ENCODE measurements at regions not wholly inside any gene's neighbourhood (a gene's known extent, or its start where the extent isn't known, plus 50 kb on each side); places are given as distances from the start of the nearest gene placed in this dataset.
"Not testable (repeated sequence)": the region's sequence is repeated elsewhere in the genome, so short reads cannot be mapped to it uniquely, and the experiment has no call there.

- DNase-seq (ENCODE audit: low spot score) = no peak
Measured at GRCh38 chr6:170046791-170047626, 243.9 kb downstream of the DLL1 start.

GRCh38 chr6:170045981-170046667 is 244.8 kb downstream of the DLL1 start:
- DNase-seq (ENCODE audit: low spot score) = no peak

GRCh38 chr6:170045563-170045960 is 245.3 kb downstream of the DLL1 start:
- DNase-seq (ENCODE audit: low spot score) = no peak

- no peak for DNase-seq (ENCODE audit: low spot score)
Measured at GRCh38 chr6:170044836-170045562, 245.9 kb downstream of the DLL1 start.

GRCh38 chr6:170043881-170044790 is 246.7 kb downstream of the DLL1 start:
- no peak for DNase-seq (ENCODE audit: low spot score)

GRCh38 chr6:170043150-170043819 is 247.6 kb downstream of the DLL1 start:
- no peak for DNase-seq (ENCODE audit: low spot score)

GRCh38 chr6:170042596-170043118 is 248.2 kb downstream of the DLL1 start:
- no peak for DNase-seq (ENCODE audit: low spot score)

GRCh38 chr6:170042123-170042522 is 248.8 kb downstream of the DLL1 start:
- no peak for DNase-seq (ENCODE audit: low spot score)

GRCh38 chr6:170041526-170041925 is 249.4 kb downstream of the DLL1 start:
- no peak for DNase-seq (ENCODE audit: low spot score)

- DNase-seq (ENCODE audit: low spot score) = no peak
Measured at GRCh38 chr6:170040906-170041305, 250.0 kb downstream of the DLL1 start.

- DNase-seq (ENCODE audit: low spot score) = no peak
Measured at GRCh38 chr6:170040115-170040500, 250.8 kb downstream of the DLL1 start.

GRCh38 chr6:170039156-170040114 is 251.4 kb downstream of the DLL1 start:
- no peak for DNase-seq (ENCODE audit: low spot score)

- no peak for DNase-seq (ENCODE audit: low spot score)
Measured at GRCh38 chr6:170038708-170039107, 252.2 kb downstream of the DLL1 start.

- no peak for DNase-seq (ENCODE audit: low spot score)
Measured at GRCh38 chr6:170038251-170038650, 252.6 kb downstream of the DLL1 start.

- no peak for DNase-seq (ENCODE audit: low spot score)
Measured at GRCh38 chr6:170037541-170038250, 253.2 kb downstream of the DLL1 start.

- DNase-seq (ENCODE audit: low spot score) = no peak
Measured at GRCh38 chr6:170036916-170037315, 254.0 kb downstream of the DLL1 start.

GRCh38 chr6:170036367-170036766 is 254.5 kb downstream of the DLL1 start:
- DNase-seq (ENCODE audit: low spot score) = not testable (repeated sequence)

GRCh38 chr6:170035901-170036304 is 255.0 kb downstream of the DLL1 start:
- no peak for DNase-seq (ENCODE audit: low spot score)

GRCh38 chr6:170035044-170035443 is 255.8 kb downstream of the DLL1 start:
- no peak for DNase-seq (ENCODE audit: low spot score)

Measured in SK-N-DZ (cell line).